ENCODE measurements at regions not wholly inside any gene's neighbourhood (a gene's known extent, or its start where the extent isn't known, plus 50 kb on each side); places are given as distances from the start of the nearest gene placed in this dataset.

GRCh38 chr10:85061401-85061800 is 733.0 kb downstream of the CCSER2 start:
- no peak for TF ChIP-seq MAX (IDR thresholded peaks at IDR 0.05; ENCODE audit: low read depth, low read length)
- no peak for TF ChIP-seq CTCF (IDR thresholded peaks at IDR 0.05; ENCODE audit: low read depth, low read length)
- TF ChIP-seq MYC (IDR thresholded peaks at IDR 0.05; ENCODE audit: low read depth, low read length), result no peak
- no peak for TF ChIP-seq POLR2A (IDR thresholded peaks at IDR 0.05; ENCODE audit: extremely low read depth, insufficient read length)
- H3K4me3 ChIP-seq (ENCODE audit: low read depth, low read length), result no peak overlapping the region
- DNase-seq (ENCODE audit: low read depth), result no peak

GRCh38 chr10:85067955-85068354 is 739.6 kb downstream of the CCSER2 start:
- H3K4me3 ChIP-seq (ENCODE audit: low read depth, low read length), result no peak overlapping the region
- DNase-seq (ENCODE audit: low read depth), result no peak
- TF ChIP-seq MAX (IDR thresholded peaks at IDR 0.05; ENCODE audit: low read depth, low read length) (no peak), POLR2A (IDR thresholded peaks at IDR 0.05; ENCODE audit: extremely low read depth, insufficient read length) (no peak), CTCF (IDR thresholded peaks at IDR 0.05; ENCODE audit: low read depth, low read length) (no peak), MYC (IDR thresholded peaks at IDR 0.05; ENCODE audit: low read depth, low read length) (no peak)

- no peak for DNase-seq (ENCODE audit: low read depth)
- H3K4me3 ChIP-seq (ENCODE audit: low read depth, low read length), result no peak overlapping the region
- no peak for TF ChIP-seq MYC (IDR thresholded peaks at IDR 0.05; ENCODE audit: low read depth, low read length)
Measured at GRCh38 chr10:85080934-85081333, 752.5 kb downstream of the CCSER2 start.

GRCh38 chr10:85098835-85099521 is 770.6 kb downstream of the CCSER2 start:
- H3K4me3 ChIP-seq (ENCODE audit: low read depth, low read length), result no peak overlapping the region
- no peak for DNase-seq (ENCODE audit: low read depth)
- TF ChIP-seq MYC (IDR thresholded peaks at IDR 0.05; ENCODE audit: low read depth, low read length) (no peak), MAX (IDR thresholded peaks at IDR 0.05; ENCODE audit: low read depth, low read length) (no peak), POLR2A (IDR thresholded peaks at IDR 0.05; ENCODE audit: extremely low read depth, insufficient read length) (no peak), CTCF (IDR thresholded peaks at IDR 0.05; ENCODE audit: low read depth, low read length) (no peak)

GRCh38 chr10:85100495-85100894 is 772.1 kb downstream of the CCSER2 start:
- DNase-seq (ENCODE audit: low read depth), result no peak
- TF ChIP-seq POLR2A (IDR thresholded peaks at IDR 0.05; ENCODE audit: extremely low read depth, insufficient read length), result no peak
- no peak for TF ChIP-seq MAX (IDR thresholded peaks at IDR 0.05; ENCODE audit: low read depth, low read length)
- no peak for TF ChIP-seq MYC (IDR thresholded peaks at IDR 0.05; ENCODE audit: low read depth, low read length)
- no peak for TF ChIP-seq CTCF (IDR thresholded peaks at IDR 0.05; ENCODE audit: low read depth, low read length)
- H3K4me3 ChIP-seq (ENCODE audit: low read depth, low read length), result no peak overlapping the region

- no peak overlapping the region for H3K4me3 ChIP-seq (ENCODE audit: low read depth, low read length)
- TF ChIP-seq MYC (IDR thresholded peaks at IDR 0.05; ENCODE audit: low read depth, low read length) (no peak), CTCF (IDR thresholded peaks at IDR 0.05; ENCODE audit: low read depth, low read length) (no peak), MAX (IDR thresholded peaks at IDR 0.05; ENCODE audit: low read depth, low read length) (no peak), POLR2A (IDR thresholded peaks at IDR 0.05; ENCODE audit: extremely low read depth, insufficient read length) (no peak)
- DNase-seq (ENCODE audit: low read depth), result peak; percentile 3
Measured at GRCh38 chr10:85105614-85106255, 777.3 kb downstream of the CCSER2 start.
